Cardiac muscle cell (in vitro differentiated cells and primary cell): ENCODE measurements at regions not wholly inside any gene's neighbourhood (a gene's known extent, or its start where the extent isn't known, plus 50 kb on each side); places are given as distances from the start of the nearest gene placed in this dataset.

ENCODE experiments used
- DNase-seq, 2 donors: peaks; one replicate each; pipeline versions ENCODE4 v3.0.0 to v3.0.0-alpha.2; 2010 to 2017; ENCODE audit warnings: low read depth in 1 of 2, low spot score in 1 of 2
- H3K27ac ChIP-seq: fragments of 200-600 bp; sonication (generic); 2 replicates; pipeline ENCODE4 v1.5.1; 2016
- H3K27me3 ChIP-seq: fragments of 200-600 bp; sonication (generic); 2 replicates; pipeline ENCODE4 v1.6.0; 2016; ENCODE audit warnings: control low read depth
- H3K36me3 ChIP-seq: fragments of 200-600 bp; sonication (generic); 2 replicates; pipeline ENCODE4 v1.5.1; 2016; ENCODE audit warnings: control low read depth
- H3K4me1 ChIP-seq: fragments of 200-600 bp; sonication (generic); 2 replicates; pipeline ENCODE4 v1.8.1; 2017; ENCODE audit warnings: low read depth, mild to moderate bottlenecking, mixed run types
- H3K4me3 ChIP-seq: fragments of 200-600 bp; sonication (generic); 2 replicates; pipeline ENCODE4 v1.5.1; 2016; ENCODE audit warnings: mild to moderate bottlenecking
- H3K9me3 ChIP-seq: fragments of 200-600 bp; sonication (generic); 2 replicates; pipeline ENCODE4 v1.5.1; 2017; ENCODE audit warnings: low read depth, mild to moderate bottlenecking, control low read depth
- CTCF ChIP-seq: IDR thresholded peaks from 2 replicates; pipeline ENCODE4 v1.5.1; 2012; ENCODE audit warnings: low read depth, mild to moderate bottlenecking, low read length

DNA sequence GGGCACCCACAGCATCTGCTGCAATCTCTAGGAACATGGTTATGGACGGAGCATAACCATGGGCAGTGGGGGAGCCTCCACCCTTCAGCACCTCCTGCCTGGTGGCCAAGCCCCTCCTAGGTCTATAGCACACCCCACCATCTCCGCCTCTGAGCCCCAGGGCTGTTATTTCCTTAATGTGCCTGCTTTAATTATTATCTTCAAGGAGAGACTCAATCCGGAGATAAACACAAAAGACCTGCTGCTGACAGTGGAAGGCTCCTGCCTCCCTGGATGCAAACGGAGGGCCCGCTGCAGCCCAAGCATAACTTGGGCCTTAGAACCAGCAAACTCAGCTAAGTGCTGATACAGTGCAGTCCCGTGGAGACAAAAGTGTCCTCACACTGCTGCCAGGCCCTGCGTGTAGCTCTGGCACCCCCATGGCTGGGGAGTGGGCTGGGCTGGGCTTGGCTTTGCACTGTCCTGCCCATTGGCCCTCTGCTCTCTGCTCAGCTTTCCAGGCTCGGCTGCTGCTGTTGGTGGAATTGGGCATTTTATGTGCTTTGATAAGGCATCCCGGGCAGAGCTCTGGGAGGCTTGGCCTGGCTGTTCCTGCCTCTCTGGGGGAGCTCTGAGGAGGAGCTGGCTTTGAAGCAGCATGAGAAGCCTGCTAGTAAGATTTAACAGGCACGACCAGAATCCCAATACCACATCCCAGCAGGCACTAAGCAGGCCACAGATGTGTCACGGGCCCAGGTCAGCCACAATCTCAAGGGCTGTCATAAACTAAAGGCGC lies 620.2 kb downstream of the PTPRU start:
- DNase-seq = no peak
- H3K4me3 ChIP-seq = no peak overlapping the region
- TF ChIP-seq CTCF = no peak
- no peaks in the 10 kb centered on the region for H3K36me3 ChIP-seq
- no peak overlapping the region for H3K27ac ChIP-seq
- H3K9me3 ChIP-seq = no peaks in the 10 kb centered on the region
- H3K27me3 ChIP-seq = no peaks in the 10 kb centered on the region
- H3K4me1 ChIP-seq = no peaks in the 10 kb centered on the region

- no peaks in the 10 kb centered on the region for H3K9me3 ChIP-seq
- H3K4me1 ChIP-seq = no peaks in the 10 kb centered on the region
- H3K27ac ChIP-seq = no peak overlapping the region
- no peak for TF ChIP-seq CTCF
- DNase-seq = no peak
- no peaks in the 10 kb centered on the region for H3K27me3 ChIP-seq
- H3K36me3 ChIP-seq = no peaks in the 10 kb centered on the region
- no peak overlapping the region for H3K4me3 ChIP-seq
These were observed 619.3 kb downstream of the PTPRU start for GRCh38 chr1:29855561-29856160.

DNA sequence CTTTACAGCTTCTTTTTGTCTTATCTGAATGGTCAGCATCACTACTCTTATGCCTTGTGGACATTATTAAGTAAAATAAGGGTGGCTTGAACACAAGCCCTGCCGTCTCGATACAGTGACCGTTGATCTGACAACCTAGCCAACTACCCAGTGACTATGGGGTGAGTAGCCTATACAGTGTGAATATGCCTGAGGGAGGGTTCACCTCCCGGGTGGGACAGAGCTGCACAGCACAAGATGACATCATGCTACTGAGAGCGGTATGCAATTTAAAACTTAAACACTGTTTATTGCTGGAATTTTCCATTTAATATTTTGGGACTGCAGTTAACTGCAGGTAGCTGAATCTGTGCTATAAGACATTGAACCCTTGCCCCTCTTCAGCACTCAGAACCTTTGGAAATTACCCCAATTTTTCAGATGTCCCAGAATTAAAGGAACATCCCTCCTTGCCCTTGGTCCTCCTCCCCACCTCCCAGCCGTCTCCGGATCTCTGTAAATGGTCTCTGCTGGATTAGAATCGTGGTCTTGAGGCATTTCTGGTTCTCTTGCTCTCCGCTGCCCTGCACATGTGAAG lies 618.5 kb downstream of the PTPRU start:
- Histone ChIP-seq H3K27ac (no peak overlapping the region), H3K9me3 (no peaks in the 10 kb centered on the region), H3K36me3 (no peaks in the 10 kb centered on the region), H3K4me1 (no peaks in the 10 kb centered on the region), H3K4me3 (no peak overlapping the region), H3K27me3 (no peaks in the 10 kb centered on the region)
- TF ChIP-seq CTCF = no peak
- no peak for DNase-seq

- Histone ChIP-seq H3K9me3 (no peaks in the 10 kb centered on the region), H3K36me3 (no peaks in the 10 kb centered on the region), H3K27ac (no peak overlapping the region), H3K4me3 (no peak overlapping the region), H3K27me3 (no peaks in the 10 kb centered on the region), H3K4me1 (no peaks in the 10 kb centered on the region)
- DNase-seq = no peak
- no peak for TF ChIP-seq CTCF
These were observed 617.5 kb downstream of the PTPRU start for GRCh38 chr1:29853716-29854330.

DNA sequence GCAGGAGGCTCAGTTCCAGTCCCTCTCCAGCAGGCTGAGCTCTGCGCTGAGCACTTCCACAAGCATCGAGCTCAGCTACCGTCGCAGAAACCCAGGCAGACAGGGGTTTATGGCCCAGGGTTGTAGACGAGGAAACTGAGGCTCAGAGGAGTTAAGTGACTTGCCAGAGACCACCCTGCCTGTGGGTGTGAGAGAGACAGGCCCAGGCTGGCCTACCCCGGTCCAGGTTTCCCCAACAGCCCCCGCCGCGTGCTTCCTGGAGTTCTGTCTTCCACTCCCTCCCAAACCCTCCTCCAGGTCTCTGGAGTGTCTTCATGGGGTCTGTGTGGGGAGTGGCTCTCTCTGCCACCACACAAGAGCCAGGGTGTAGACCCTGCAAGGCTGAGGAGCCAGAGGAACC lies 615.9 kb downstream of the PTPRU start:
- Histone ChIP-seq H3K4me1 (no peaks in the 10 kb centered on the region), H3K36me3 (no peaks in the 10 kb centered on the region), H3K27ac (no peak overlapping the region), H3K4me3 (no peak overlapping the region), H3K9me3 (no peaks in the 10 kb centered on the region), H3K27me3 (no peaks in the 10 kb centered on the region)
- TF ChIP-seq CTCF = no peak
- no peak for DNase-seq
